ENCODE measurements at regions not wholly inside any gene's neighbourhood (a gene's known extent, or its start where the extent isn't known, plus 50 kb on each side); places are given as distances from the start of the nearest gene placed in this dataset.

DNA sequence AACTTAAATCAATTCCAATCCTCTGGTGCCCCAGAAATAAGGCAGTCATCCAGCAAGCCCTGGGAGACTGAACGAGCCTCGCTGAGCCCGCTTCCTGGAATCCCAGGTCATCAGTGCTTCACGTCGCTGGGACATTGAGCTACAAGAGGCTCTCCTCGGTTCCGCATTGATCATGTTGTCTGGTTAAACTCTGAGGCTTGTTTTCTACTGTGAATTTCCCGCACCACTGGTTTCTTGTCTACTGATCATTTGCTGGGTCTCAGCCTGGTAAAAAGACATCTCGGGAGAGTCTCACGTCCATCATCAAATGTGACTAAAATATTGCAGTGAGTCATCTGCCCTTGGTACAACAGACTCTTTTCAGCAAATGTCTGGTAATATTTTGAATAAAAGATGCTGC, 569.2 kb downstream of the QKI start:
- DNase-seq (ENCODE audit: low spot score) (no peak), ATAC-seq (ENCODE audit: low FRiP score) (no peak)
- no peak for TF ChIP-seq CTCF (IDR thresholded peaks at IDR 0.05)

DNA sequence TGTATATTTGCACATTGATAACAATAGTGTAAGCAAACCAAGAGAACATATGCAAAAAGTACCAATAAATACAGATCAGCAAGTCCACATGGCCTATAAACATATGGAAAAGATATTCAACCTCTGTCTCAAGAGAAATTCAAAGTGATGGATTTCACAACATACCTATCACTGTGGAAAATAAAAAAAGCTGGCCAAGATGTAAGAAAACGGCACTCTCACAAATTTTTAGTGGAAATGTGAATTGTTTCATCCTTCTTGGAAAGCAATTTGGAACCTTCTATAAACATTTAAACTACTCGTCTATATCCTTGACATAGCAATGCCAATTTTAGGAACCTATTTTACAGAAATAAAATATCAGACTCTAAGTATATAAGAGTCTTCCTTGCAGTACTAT, 559.8 kb downstream of the QKI start:
- no peak for ATAC-seq (ENCODE audit: low FRiP score)
- no peak for TF ChIP-seq CTCF (IDR thresholded peaks at IDR 0.05)
- DNase-seq (ENCODE audit: low spot score): no peak

- ATAC-seq (ENCODE audit: low FRiP score) (no peak), DNase-seq (ENCODE audit: low spot score) (no peak)
- no peak for TF ChIP-seq CTCF (IDR thresholded peaks at IDR 0.05)
These were observed 557.6 kb downstream of the QKI start for GRCh38 chr6:163971841-163972838.

DNA sequence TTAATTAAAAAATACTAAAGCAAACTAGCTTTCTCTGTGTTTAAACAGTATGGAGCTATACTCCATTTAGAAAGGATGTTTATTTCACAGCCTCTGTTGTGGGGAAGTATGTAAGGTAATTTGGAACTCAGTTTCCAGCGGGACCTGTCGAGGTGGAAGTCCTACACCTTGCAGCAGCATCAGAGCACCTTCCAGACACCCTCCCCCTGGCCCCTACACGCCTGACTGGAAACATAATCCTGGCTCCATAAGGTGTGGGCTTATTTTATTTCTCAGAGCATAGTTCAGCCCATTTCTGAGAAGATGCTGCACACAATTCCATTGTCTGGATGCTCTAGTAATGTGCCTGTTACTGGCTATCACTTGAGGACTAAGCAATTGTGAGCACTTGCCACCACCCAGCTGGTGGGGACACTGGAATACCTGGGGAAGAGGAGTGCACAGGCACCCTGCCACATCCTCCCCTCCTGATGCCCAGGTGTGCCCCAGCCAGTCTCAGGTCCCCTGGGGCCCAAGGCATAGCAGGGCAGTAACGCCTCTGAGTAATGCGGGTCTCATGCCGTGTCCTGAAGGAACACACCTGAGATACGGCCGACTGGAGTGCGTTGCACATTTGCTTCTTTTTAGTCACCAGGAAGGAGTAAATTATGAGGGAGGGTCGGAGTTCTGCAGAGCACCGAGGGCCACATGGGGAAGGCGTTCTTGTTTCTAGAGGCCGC, 556.5 kb downstream of the QKI start:
- ATAC-seq (ENCODE audit: low FRiP score): no peak
- DNase-seq (ENCODE audit: low spot score): no peak
- TF ChIP-seq CTCF (IDR thresholded peaks at IDR 0.05): no peak

DNA sequence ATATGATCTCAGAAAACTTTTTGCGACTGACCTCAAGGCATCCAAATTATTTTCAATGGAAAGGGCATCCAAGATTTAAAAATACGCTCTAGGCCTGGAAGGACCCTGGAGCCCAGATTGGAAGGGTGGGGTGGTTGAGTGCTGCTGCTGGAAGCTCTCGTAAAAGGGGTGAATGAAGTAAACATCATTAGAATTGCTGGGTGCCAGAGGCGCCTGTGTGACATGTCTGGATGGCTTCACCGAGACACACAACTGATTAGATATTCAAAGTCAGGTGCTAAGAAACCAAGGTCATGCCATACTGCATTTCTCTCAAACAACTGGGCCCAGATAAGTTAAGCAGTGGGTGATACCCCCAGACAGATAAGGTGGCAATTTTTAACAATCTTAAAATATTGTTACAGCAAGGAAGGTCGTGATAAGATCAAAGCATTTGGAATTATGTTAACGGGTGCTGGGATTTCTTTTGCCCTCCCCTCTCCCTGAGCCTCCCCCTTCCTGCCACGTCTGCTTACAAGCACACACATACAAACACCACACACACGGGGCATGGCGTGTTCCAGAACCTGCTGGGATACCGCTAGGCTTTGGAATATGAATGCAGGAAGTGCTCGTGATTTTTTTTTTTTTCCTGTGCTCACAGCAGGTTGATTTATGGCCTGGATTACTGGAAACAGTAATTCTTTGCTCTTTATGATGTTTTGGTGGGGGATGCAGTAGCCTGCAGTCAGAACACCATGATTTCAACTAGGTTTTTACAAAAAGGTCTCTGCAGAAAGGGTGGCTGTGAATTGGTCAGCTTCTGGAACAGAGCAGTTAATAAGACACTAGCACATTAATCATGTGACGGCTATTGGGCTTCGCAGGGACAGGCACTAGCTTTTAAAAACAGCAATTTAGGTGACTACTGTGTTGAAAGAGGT, 551.2 kb downstream of the QKI start:
- ATAC-seq (ENCODE audit: low FRiP score) (no peak), DNase-seq (ENCODE audit: low spot score) (no peak)
- no peak for TF ChIP-seq CTCF (IDR thresholded peaks at IDR 0.05)

- DNase-seq (ENCODE audit: low spot score): no peak
- no peak for ATAC-seq (ENCODE audit: low FRiP score)
- no peak for TF ChIP-seq CTCF (IDR thresholded peaks at IDR 0.05)
These were observed 550.3 kb downstream of the QKI start for GRCh38 chr6:163964789-163965188.
